ENCODE measurements at regions not wholly inside any gene's neighbourhood (a gene's known extent, or its start where the extent isn't known, plus 50 kb on each side); places are given as distances from the start of the nearest gene placed in this dataset.
"Not testable (repeated sequence)": the region's sequence is repeated elsewhere in the genome, so short reads cannot be mapped to it uniquely, and the experiment has no call there.

GRCh38 chr18:11511434-11512095, 97.8 kb upstream of the SLC35G4 start:
- DNase-seq = peak; percentile 19

GRCh38 chr18:11506856-11507255, 102.5 kb upstream of the SLC35G4 start:
- no peak for DNase-seq

GRCh38 chr18:11505993-11506392, 103.4 kb upstream of the SLC35G4 start:
- DNase-seq = no peak

GRCh38 chr18:11504962-11505361, 104.4 kb upstream of the SLC35G4 start:
- no peak for DNase-seq

- DNase-seq = no peak
Observed at GRCh38 chr18:11502368-11502767, 107.0 kb upstream of the SLC35G4 start.

GRCh38 chr18:11501352-11501751, 108.0 kb upstream of the SLC35G4 start:
- no peak for DNase-seq

GRCh38 chr18:11500153-11501122, 109.0 kb upstream of the SLC35G4 start:
- no peak for DNase-seq

- no peak for DNase-seq
Observed at GRCh38 chr18:11498821-11499220, 110.6 kb upstream of the SLC35G4 start.

GRCh38 chr18:11497585-11497984, 111.8 kb upstream of the SLC35G4 start:
- no peak for DNase-seq

- DNase-seq = no peak
Observed at GRCh38 chr18:11496526-11497172, 112.7 kb upstream of the SLC35G4 start.

- no peak for DNase-seq
Observed at GRCh38 chr18:11495441-11495840, 114.0 kb upstream of the SLC35G4 start.

GRCh38 chr18:11494107-11494506, 115.3 kb upstream of the SLC35G4 start:
- DNase-seq = no peak

- DNase-seq = no peak
Observed at GRCh38 chr18:11489266-11489899, 120.0 kb upstream of the SLC35G4 start.

- no peak for DNase-seq
Observed at GRCh38 chr18:11488175-11488574, 121.2 kb upstream of the SLC35G4 start.

GRCh38 chr18:11487390-11487789, 122.0 kb upstream of the SLC35G4 start:
- DNase-seq = no peak

- no peak for DNase-seq
Observed at GRCh38 chr18:11482271-11482670, 127.1 kb upstream of the SLC35G4 start.

GRCh38 chr18:11480692-11481091, 128.7 kb upstream of the SLC35G4 start:
- DNase-seq = no peak

GRCh38 chr18:11479031-11479430, 130.4 kb upstream of the SLC35G4 start:
- not testable (repeated sequence) for DNase-seq

- DNase-seq = no peak
Observed at GRCh38 chr18:11470941-11471340, 138.5 kb upstream of the SLC35G4 start.

- no peak for DNase-seq
Observed at GRCh38 chr18:11468617-11469016, 140.8 kb upstream of the SLC35G4 start.

GRCh38 chr18:11468120-11468519, 141.3 kb upstream of the SLC35G4 start:
- DNase-seq = no peak

GRCh38 chr18:11467611-11468010, 141.8 kb upstream of the SLC35G4 start:
- DNase-seq = no peak

- DNase-seq = no peak
Observed at GRCh38 chr18:11464129-11464528, 145.3 kb upstream of the SLC35G4 start.

Data from activated CD4-positive, alpha-beta T cell treated with anti-CD3 and anti-CD28 coated beads, Interleukin-2, amount 50 U/mL, for 16 hours (primary cell).